ENCODE measurements at regions not wholly inside any gene's neighbourhood (a gene's known extent, or its start where the extent isn't known, plus 50 kb on each side); places are given as distances from the start of the nearest gene placed in this dataset.

DNA sequence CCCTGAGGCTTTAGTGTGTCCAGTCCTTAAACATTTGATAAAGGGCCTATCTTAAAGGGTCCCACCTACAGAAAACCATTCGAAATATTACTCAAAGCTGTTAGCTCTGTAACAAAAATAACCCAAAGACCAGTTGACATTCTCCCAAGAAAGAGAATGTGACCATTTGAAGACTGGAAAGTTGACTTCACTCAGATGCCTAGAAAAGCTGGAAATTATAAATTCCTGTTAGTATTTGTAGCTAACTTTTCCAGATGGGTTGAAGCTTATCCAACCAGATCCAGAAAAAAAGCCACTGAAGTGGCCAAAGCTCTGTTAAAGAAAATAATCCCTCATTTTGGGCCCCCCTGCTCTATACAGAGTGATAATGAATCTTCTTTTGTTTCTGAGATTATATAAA is 408.4 kb downstream of the PLOD2 start:
- H3K9me3 Mint-ChIP-seq, result peaks cover 5 to 19% of the 10 kb centered on the region in 2 donors
- H3K36me3 Mint-ChIP-seq (ENCODE audit: insufficient read depth), result peaks cover 3% of the 10 kb centered on the region
- ATAC-seq (replicated peaks), result no peak
- DNase-seq, result no peak
- no peaks in the 10 kb centered on the region for H3K27me3 Mint-ChIP-seq
- no peak overlapping the region for H3K4me3 Mint-ChIP-seq
- no peak overlapping the region for H3K27ac Mint-ChIP-seq
- no peaks in the 10 kb centered on the region for H3K4me1 Mint-ChIP-seq (ENCODE audit: low read depth in 2 of 2)

DNA sequence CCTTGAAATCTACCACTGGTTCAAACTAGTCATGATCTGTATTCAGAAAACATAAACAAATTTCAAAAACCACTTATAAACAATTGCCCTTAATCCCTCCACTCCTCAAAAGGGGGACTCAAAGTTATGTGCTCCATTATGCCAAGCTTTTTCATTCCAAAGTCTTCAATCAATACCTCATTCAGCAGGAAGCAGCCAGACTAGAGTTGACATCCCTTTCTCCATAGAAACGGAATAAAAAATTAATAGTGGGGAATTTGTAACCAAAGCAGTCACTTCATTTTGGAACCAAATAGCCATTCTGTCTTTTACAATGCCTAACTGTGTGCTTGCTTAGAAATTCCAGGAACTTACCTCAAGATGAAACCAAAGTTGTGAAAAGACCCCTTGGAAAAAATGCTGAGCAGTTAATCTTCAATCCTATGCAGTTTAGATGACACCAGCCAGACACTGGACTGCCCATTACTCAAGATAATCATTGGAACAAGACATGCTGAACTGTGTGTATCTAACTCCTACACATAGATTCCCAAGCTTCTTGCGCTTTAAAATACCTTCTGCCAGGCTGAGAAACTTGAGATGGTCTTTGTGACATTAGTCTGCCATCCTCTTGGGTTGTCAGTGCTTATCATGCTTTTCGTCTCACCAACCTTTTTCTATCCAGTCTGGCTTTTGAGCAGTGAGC is 406.2 kb downstream of the PLOD2 start:
- Mint-ChIP-seq H3K27me3 (no peaks in the 10 kb centered on the region), H3K4me3 (no peak overlapping the region), H3K27ac (no peak overlapping the region), H3K9me3 (peaks cover 8 to 20% of the 10 kb centered on the region in 2 donors), H3K4me1 (ENCODE audit: low read depth in 2 of 2) (no peaks in the 10 kb centered on the region), H3K36me3 (ENCODE audit: insufficient read depth) (no peaks in the 10 kb centered on the region)
- no peak for DNase-seq
- no peak for ATAC-seq (replicated peaks)

DNA sequence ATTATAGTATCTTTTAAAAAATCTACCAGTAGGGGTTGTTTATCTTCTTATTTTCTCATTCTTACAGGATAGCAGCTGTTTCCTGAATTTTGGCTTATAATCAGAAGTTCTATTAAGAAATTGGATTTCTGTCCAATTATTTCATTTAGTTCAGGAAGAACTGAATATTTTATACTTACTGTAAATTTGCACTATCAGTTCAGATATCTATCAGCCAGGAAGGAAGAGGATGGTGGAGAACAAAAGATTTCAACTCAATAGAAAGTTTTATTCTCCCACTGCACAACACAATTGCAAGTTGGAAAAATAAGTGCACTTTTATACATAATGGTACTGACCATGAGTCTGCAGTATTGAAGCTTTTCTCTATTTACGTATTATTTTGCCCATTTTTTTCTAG is 400.9 kb downstream of the PLOD2 start:
- Mint-ChIP-seq H3K36me3 (ENCODE audit: insufficient read depth) (no peaks in the 10 kb centered on the region), H3K4me3 (no peak overlapping the region), H3K4me1 (ENCODE audit: low read depth in 2 of 2) (no peaks in the 10 kb centered on the region), H3K27ac (no peak overlapping the region), H3K27me3 (no peaks in the 10 kb centered on the region), H3K9me3 (peaks cover 4 to 24% of the 10 kb centered on the region in 2 donors)
- DNase-seq, result no peak
- ATAC-seq (replicated peaks), result no peak

DNA sequence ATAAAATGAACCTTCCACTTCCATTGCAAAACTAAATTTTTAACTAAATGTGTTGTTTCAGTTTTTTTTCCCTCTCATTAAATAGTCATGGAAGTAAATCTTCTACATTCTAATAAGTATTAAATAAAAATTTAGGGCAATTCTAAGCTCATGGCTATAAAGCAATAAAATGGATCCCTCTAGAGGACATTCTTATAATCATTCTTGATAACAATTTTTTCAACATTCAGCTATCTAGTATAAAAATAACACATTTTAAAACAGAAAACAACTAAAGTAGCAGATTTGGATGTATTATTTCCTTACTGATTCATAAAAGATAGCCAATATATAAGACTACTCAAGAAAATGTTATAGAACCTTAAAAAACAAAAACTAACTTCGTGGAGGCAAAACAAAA is 393.1 kb downstream of the PLOD2 start:
- no peak for DNase-seq
- H3K36me3 Mint-ChIP-seq (ENCODE audit: insufficient read depth), result no peaks in the 10 kb centered on the region

DNA sequence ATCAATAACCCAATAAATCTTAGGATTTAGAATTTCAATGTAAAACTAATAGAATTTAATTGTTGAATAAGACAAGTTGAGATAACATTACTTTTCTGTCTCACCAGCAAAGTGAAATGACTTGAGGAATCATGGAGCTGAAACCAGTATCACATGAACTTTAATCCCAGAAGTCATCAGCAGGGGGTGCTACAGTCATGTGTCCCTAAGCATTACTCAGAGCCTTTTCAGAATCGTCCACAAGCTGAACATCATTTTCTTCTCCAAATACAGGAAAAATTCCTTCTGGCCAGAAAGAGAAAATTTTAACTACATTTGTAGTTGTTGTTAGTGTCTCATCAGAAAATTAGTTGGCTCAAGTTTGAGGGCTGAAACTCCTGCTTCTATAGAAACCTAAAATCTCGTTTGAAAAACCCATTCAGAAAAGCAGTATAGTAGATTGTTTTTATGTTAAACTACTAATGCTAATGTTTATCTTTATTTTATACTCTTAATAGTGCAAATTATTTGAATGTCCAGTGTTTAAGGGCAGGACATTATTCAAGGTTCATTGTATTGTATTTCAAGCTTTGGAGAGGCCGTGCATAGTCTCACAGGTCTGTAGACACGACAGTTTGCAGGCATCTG is 384.1 kb downstream of the PLOD2 start:
- Mint-ChIP-seq H3K4me3 (no peak overlapping the region), H3K9me3 (peaks cover 7 to 15% of the 10 kb centered on the region in 2 donors), H3K27me3 (no peaks in the 10 kb centered on the region), H3K4me1 (ENCODE audit: low read depth in 2 of 2) (no peaks in the 10 kb centered on the region), H3K27ac (no peak overlapping the region), H3K36me3 (ENCODE audit: insufficient read depth) (no peaks in the 10 kb centered on the region)
- ATAC-seq (replicated peaks) (no peak), DNase-seq (no peak)

More for the DNA sequence above, 393.1 kb downstream of the PLOD2 start:
- no peak for ATAC-seq (replicated peaks)
- Mint-ChIP-seq H3K4me3 (no peak overlapping the region), H3K27ac (no peak overlapping the region), H3K9me3 (peaks cover 5 to 10% of the 10 kb centered on the region in 2 donors), H3K4me1 (ENCODE audit: low read depth in 2 of 2) (no peaks in the 10 kb centered on the region), H3K27me3 (no peaks in the 10 kb centered on the region)

DNA sequence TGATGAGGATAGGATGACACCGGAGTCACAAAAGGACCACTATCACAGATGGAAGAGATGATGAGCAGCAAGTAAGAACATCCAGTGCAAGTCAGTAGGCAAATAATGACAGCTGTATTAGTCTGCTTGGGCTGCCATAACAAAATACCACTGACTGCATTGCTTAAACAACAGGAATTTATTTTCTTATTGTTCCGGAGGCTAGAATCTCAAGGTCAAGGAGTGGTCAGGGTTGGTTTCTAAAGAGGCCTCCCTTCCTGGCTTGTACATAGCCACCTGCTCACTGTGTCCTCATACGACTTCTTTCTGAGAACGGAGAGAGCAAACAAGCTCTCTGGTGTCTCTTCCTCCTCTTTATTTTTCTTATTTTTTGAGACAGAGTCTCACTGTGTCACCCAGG is 380.7 kb downstream of the PLOD2 start:
- H3K4me1 Mint-ChIP-seq (ENCODE audit: low read depth in 2 of 2), result no peaks in the 10 kb centered on the region
- ATAC-seq (replicated peaks), result no peak
- no peak overlapping the region for H3K4me3 Mint-ChIP-seq
- H3K36me3 Mint-ChIP-seq (ENCODE audit: insufficient read depth), result no peaks in the 10 kb centered on the region
- DNase-seq, result no peak
- H3K27me3 Mint-ChIP-seq, result no peaks in the 10 kb centered on the region
- no peak overlapping the region for H3K27ac Mint-ChIP-seq
- H3K9me3 Mint-ChIP-seq, result peaks cover 0 to 5% of the 10 kb centered on the region in 2 donors

DNA sequence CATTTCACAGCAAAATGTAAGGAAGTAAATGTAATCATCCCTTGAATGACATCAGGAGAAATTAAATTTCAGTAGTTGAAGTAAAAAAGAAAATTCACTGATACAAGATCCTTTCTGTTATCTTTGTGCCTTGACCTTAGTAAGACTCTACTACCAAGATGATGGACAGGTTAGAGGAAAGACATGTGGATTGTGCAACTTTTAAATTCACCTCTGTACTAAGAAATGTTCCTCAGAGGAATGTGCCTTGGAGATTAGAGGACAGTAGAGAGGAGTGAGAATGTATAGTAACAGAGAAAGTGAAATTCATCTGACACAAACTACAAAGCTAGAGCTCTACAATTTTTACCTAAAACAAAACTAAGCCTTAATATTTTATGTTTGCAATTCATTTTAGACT is 375.3 kb downstream of the PLOD2 start:
- no peak overlapping the region for H3K27ac Mint-ChIP-seq
- H3K9me3 Mint-ChIP-seq, result peaks cover 0 to 4% of the 10 kb centered on the region in 2 donors
- no peak overlapping the region for H3K4me3 Mint-ChIP-seq
- H3K4me1 Mint-ChIP-seq (ENCODE audit: low read depth in 2 of 2), result no peaks in the 10 kb centered on the region
- DNase-seq (no peak), ATAC-seq (replicated peaks) (no peak)
- no peaks in the 10 kb centered on the region for H3K36me3 Mint-ChIP-seq (ENCODE audit: insufficient read depth)
- H3K27me3 Mint-ChIP-seq, result no peaks in the 10 kb centered on the region

DNA sequence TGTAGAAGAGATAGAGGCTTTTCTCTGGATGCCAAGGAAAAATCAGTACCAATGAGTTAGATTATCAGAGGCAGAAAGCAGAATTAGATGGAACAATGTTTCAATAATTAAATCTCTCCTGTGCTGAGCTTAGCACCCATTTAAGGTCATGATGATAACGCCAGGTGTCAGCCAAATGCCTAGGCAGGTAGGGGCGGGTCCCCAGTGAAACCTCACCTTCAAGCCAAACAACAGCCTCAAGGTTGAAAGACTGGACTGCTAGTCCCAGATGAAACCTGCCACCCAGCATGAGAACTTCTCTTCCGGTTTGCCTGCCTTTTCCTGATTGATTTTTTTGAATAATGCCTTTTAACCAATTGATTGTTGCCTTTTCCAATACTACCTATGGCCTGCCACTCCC is 363.0 kb downstream of the PLOD2 start:
- Mint-ChIP-seq H3K9me3 (peaks cover 7 to 14% of the 10 kb centered on the region in 2 donors), H3K4me3 (no peak overlapping the region), H3K27me3 (no peaks in the 10 kb centered on the region), H3K27ac (no peak overlapping the region), H3K4me1 (ENCODE audit: low read depth in 2 of 2) (no peaks in the 10 kb centered on the region), H3K36me3 (ENCODE audit: insufficient read depth) (no peaks in the 10 kb centered on the region)
- no peak for ATAC-seq (replicated peaks)
- DNase-seq, result no peak

DNA sequence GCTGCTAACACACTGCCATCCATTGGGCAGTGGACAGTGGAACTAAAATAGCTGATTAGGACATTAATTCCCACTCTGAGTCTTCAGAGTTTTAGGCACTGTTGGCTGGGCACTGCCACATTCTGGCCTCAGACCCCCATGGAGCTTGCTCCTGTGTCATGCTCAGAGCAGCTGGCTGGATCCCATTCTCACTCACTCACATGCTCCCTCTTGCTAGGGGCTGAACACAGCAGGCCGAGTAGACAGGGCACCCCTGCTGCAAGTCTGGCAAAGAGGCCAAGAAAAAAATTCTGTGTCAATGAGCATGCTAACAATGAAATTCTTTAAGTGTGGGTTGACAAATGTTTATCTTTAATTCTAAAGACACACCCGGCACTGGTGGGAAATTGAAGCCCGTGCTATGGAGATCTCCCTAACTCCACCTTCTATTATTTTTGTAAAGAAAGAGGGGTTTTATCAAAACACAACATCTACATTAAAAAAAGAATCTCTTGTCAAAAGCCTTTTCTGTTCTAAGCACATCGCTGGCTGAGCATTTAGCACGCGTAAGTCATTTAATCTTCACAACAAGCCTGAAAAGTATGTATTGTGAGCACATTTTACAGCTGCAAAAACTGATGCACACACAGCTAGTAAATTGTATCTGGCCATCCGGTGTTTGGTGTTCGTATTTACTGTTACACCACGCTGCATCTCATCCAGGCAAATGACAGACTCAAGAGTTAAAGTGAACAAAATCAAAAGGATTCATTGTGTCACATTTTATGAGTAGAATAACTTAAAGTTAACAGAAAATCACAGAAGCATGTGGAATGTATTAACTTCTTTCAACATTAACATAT is 362.1 kb downstream of the PLOD2 start:
- Mint-ChIP-seq H3K4me3 (no peak overlapping the region), H3K36me3 (ENCODE audit: insufficient read depth) (no peaks in the 10 kb centered on the region), H3K4me1 (ENCODE audit: low read depth in 2 of 2) (no peaks in the 10 kb centered on the region), H3K9me3 (peaks cover 5 to 14% of the 10 kb centered on the region in 2 donors), H3K27ac (no peak overlapping the region), H3K27me3 (no peaks in the 10 kb centered on the region)
- no peak for DNase-seq
- no peak for ATAC-seq (replicated peaks)

DNA sequence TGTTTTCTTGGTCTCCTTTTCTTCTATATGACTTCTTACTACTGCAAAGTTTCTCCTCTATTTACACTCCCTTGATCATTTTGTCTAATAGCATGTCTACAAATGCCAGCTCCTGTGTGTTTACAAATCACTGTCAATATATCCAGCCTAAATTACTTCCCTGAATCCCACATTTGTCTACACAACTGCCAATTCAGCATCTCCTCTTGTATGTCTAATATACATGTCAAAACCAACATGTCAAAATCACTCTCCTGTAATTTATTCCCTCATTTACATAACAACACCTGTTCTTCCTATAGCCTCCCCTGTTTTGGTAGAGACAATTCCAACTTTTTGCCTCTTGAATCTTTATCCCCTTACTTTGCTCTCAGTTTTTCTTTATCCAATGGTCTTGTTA is 359.3 kb downstream of the PLOD2 start:
- H3K9me3 Mint-ChIP-seq, result peaks cover 0 to 10% of the 10 kb centered on the region in 2 donors

DNA sequence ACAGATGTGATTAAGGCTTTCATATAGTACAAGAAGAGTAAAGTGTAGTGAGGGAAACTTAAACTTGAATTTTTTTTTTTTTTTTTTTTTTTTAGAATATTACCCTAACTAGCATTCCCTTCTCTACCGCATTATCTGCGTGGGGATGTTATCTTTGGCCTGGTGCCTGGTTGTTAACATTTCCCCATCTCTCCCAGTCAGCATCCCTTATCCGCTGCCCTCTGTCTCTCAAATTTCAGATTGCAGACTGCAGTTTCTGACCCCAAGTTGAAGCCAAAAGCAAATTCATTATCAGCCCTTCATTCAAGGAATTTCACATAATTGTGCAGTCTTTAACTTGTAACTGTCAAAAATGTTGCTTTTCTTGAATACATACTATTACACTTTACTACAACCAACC is 353.0 kb downstream of the PLOD2 start:
- Mint-ChIP-seq H3K4me3 (no peak overlapping the region), H3K27me3 (no peaks in the 10 kb centered on the region), H3K9me3 (peaks cover 2 to 3% of the 10 kb centered on the region in 2 donors), H3K27ac (no peak overlapping the region), H3K4me1 (ENCODE audit: low read depth in 2 of 2) (no peaks in the 10 kb centered on the region), H3K36me3 (ENCODE audit: insufficient read depth) (no peaks in the 10 kb centered on the region)
- DNase-seq (no peak), ATAC-seq (replicated peaks) (no peak)

More for the DNA sequence above, 359.3 kb downstream of the PLOD2 start:
- H3K4me1 Mint-ChIP-seq (ENCODE audit: low read depth in 2 of 2), result no peaks in the 10 kb centered on the region
- no peaks in the 10 kb centered on the region for H3K27me3 Mint-ChIP-seq
- DNase-seq (no peak), ATAC-seq (replicated peaks) (no peak)
- H3K36me3 Mint-ChIP-seq (ENCODE audit: insufficient read depth), result no peaks in the 10 kb centered on the region
- no peak overlapping the region for H3K27ac Mint-ChIP-seq
- H3K4me3 Mint-ChIP-seq, result no peak overlapping the region

DNA sequence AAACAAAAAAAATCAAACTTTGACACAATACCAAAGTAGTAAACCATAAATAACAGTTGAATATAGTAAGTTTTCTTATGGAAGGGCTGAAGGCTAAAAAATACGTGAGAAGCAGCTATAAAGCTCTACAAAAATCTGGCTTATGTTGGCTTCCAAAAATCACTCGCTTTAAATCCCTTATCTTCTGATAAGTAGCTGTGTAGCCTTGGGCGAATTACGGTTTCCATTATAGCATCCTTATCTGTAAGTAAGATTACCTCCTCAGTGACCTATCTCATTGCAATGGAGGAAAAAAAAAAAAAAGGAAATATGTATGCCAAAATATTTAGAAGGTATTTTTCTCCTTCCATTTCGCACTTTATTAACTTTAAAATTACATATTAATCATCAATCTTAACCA is 348.6 kb downstream of the PLOD2 start:
- no peaks in the 10 kb centered on the region for H3K36me3 Mint-ChIP-seq (ENCODE audit: insufficient read depth)
- no peak overlapping the region for H3K4me3 Mint-ChIP-seq
- ATAC-seq (replicated peaks), result no peak
- no peak for DNase-seq
- no peaks in the 10 kb centered on the region for H3K4me1 Mint-ChIP-seq (ENCODE audit: low read depth in 2 of 2)
- no peak overlapping the region for H3K27ac Mint-ChIP-seq
- peaks cover 6 to 12% of the 10 kb centered on the region in 2 donors for H3K9me3 Mint-ChIP-seq
- H3K27me3 Mint-ChIP-seq, result no peaks in the 10 kb centered on the region

DNA sequence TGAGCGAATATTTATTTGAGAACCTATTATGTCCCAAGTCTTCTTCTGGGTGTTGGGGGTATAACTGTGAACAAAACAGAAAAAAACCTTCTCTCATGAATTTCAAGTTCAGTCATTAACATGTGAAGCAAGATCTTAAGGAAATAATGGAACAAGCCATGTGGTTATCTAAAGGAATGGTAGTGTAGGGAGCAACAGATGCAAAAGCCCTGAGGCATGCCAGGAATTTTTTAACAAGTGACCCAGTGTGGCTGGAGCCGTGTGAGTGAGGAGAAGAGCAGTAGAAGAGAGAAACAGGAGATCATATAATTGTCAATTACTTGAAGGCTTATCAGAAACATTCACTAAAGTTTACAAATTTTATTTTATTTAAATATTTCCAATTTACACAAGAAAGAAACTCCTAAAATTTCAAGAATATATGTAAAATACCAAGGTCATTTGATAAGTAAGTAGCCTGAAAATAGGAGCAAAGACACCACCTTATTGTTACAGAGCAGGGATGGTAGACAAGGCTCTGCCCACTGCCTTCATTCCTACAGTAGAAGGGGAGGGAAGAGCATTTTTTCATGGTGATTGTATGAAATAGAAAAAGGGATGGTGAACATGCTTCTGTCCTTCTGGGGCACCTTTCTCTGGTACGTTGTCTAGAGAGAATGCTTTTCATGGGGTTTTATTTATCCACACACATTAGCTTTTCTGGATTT is 345.1 kb downstream of the PLOD2 start:
- Mint-ChIP-seq H3K36me3 (ENCODE audit: insufficient read depth) (no peaks in the 10 kb centered on the region), H3K9me3 (peaks cover 3 to 12% of the 10 kb centered on the region in 2 donors), H3K27me3 (no peaks in the 10 kb centered on the region), H3K4me1 (ENCODE audit: low read depth in 2 of 2) (no peaks in the 10 kb centered on the region), H3K27ac (no peak overlapping the region), H3K4me3 (no peak overlapping the region)
- no peak for DNase-seq
- ATAC-seq (replicated peaks), result no peak
